ENCODE measurements at regions not wholly inside any gene's neighbourhood (a gene's known extent, or its start where the extent isn't known, plus 50 kb on each side); places are given as distances from the start of the nearest gene placed in this dataset.

DNA sequence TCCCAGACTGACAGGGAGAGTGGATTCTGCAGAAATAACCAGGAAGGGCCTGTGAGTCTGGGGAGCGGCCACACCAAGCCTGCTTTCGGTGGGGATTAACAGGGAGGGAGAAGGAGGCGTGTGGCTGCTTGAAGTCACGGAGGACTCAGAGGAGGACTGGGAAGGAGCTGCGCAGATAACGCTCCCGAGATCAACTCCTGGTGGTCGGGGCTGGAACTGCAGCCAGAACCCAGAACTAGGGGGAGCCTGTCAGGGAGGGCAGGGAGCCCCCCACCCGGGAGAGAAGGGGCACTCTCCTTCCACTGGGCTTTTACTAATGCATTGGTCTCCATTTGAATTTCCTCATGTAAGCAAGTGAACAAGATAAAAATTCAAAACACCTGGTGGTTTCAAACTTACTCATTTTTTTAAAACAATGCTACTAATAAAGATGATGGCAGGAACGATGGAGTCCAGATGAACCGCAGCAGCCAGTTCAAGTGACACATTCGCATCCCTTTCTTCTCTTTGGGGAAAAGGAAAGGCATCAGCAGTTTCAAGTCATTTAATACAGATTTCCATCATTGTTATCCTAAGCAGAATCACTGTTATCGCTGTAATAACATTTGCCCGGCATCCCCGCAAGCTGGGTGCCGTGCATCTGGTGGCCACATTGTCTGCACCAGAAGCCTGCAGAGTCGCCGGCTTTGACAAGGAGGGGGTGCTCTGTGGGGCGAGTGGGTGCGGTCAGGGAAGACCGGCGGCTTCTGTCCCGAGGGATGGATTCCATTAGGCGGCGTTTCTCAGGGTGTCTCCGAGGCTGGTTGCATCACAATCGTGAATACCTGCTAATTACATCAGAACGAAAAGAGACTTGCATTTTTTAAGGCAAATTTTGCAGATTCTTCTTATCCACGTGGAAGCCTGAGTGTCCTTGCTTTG is 183.0 kb downstream of the FOXL1 start:
- DNase-seq (ENCODE audit: low spot score), result no peak
- peak overlapping the region; percentile 64 for H3K4me3 ChIP-seq

DNA sequence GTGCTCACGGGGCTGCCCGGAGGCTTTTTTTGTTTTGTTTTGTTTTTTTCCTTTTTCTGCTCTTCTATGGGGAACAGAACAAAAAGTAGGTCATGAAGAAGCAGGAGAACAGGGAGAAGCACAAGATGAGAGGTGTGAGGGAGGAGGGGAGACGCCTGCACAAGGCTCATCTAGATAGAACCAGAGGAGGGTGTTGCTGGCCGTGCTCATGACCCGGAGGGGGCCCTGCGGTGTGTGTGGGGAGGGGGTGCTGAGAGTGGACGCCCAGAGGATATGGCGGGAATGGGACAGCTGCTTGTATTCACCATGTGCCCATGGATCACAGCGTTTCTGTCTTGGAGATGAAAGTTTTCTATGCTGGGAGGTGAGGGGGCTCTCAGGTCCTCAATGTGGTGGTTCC is 183.7 kb downstream of the FOXL1 start:
- DNase-seq (ENCODE audit: low spot score), result no peak
- Histone ChIP-seq H3K27ac (no peak overlapping the region), H3K4me3 (peak overlapping the region; percentile 64)
- TF ChIP-seq, protein P1, sequence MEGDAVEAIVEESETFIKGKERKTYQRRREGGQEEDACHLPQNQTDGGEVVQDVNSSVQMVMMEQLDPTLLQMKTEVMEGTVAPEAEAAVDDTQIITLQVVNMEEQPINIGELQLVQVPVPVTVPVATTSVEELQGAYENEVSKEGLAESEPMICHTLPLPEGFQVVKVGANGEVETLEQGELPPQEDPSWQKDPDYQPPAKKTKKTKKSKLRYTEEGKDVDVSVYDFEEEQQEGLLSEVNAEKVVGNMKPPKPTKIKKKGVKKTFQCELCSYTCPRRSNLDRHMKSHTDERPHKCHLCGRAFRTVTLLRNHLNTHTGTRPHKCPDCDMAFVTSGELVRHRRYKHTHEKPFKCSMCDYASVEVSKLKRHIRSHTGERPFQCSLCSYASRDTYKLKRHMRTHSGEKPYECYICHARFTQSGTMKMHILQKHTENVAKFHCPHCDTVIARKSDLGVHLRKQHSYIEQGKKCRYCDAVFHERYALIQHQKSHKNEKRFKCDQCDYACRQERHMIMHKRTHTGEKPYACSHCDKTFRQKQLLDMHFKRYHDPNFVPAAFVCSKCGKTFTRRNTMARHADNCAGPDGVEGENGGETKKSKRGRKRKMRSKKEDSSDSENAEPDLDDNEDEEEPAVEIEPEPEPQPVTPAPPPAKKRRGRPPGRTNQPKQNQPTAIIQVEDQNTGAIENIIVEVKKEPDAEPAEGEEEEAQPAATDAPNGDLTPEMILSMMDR (IDR thresholded peaks at IDR 0.05), result no peak

More for the DNA sequence above, 183.0 kb downstream of the FOXL1 start:
- no peak overlapping the region for H3K27ac ChIP-seq
- TF ChIP-seq, protein P1 (IDR thresholded peaks at IDR 0.05), result peak; percentile 81

DNA sequence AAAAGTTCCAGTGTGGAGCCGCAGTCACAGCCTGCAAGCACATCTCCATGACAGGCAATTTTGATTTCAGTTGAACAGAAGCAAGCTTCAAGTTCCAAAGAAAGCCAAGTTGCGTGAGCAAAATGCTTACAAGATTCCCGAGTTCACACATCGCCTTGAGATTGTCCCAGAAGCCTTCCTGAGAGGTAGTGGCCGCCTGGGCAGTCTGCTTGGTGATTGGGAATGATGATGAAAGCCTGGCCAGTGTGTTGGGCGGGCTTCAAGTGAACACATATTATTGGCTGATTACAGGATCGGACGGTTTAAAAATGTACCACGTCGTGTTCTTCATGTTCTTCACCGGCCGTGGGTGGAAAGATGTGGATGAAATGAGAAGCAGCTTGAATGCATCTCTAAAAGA is 185.5 kb downstream of the FOXL1 start:
- Histone ChIP-seq H3K4me3 (no peak overlapping the region), H3K27ac (no peak overlapping the region)
- TF ChIP-seq, protein P1 (IDR thresholded peaks at IDR 0.05), result no peak
- DNase-seq (ENCODE audit: low spot score), result no peak

DNA sequence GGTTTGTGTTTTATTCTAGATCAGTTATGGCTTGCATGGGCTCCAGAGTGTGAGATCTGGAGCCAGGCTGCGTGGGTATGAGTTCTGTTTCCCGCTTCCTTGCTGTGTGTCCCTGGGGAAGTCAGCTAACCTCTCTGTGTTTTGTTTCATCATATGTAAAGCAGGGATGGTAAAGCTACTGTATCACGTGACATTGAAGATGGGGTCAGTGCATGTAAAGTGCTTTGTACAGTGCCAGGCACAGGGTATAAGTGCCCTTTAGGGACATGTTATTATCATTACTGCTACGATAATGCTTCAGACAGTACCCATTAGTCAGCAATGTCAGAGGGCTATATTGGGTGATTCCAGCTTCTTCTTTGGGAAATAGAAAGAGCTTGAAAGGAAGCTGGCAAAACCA is 186.2 kb downstream of the FOXL1 start:
- DNase-seq (ENCODE audit: low spot score), result no peak
- TF ChIP-seq, protein P1 (IDR thresholded peaks at IDR 0.05), result no peak
- Histone ChIP-seq H3K4me3 (no peak overlapping the region), H3K27ac (no peak overlapping the region)

DNA sequence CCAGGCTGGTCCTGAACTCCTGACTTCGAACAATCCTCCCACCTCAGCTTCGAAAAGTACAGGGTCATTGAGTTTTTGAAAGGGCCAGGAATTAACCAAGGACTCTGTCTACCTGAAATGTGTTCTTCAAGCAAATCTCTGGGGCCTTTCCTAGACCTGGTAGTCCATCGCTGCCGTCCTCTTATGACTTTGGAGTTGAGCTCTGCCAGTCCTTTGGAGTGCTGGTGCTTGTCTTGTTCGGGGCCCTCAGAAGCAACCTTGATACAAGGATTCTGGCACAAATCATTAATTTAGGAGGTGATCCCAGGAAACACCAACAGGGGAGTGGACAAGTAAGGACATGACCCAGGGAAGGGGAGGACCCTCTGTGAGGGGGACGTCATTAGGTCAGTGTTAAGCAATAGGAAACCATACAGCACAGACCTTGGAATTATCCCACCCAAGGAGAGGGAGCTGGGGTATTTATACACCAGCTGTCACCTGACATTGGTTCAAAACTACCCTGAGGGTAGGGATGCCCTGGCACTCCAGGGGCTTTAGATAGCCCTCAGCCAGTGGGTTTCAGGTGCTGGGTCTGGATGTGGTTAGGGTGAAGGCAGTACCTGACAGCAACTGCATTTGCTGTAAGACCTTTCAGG is 187.2 kb downstream of the FOXL1 start:
- Histone ChIP-seq H3K27ac (no peak overlapping the region), H3K4me3 (no peak overlapping the region)
- TF ChIP-seq, protein P1 (IDR thresholded peaks at IDR 0.05), result no peak
- DNase-seq (ENCODE audit: low spot score), result no peak

DNA sequence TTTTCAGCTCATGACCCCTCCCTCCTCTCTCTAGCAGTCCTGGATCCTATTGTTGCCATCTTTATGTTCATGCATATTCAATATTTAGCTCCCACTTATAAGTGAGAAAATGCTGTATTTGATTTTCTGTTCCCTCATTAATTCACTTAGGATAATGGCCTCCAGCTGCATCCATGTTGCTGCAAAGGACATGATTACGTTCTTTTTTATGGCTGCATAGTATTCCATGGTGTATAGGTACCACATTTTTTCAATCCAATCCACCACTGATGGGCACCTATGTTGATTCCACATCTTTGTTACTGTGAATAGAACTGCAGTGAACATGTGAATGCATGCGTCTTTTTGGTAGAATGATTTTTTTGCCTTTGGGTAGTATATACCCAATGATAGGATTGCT is 188.4 kb downstream of the FOXL1 start:
- H3K27ac ChIP-seq, result no peak overlapping the region
- TF ChIP-seq, protein P1 (IDR thresholded peaks at IDR 0.05), result no peak
- H3K4me3 ChIP-seq, result no peak overlapping the region
- DNase-seq (ENCODE audit: low spot score), result no peak

All from coronary artery (tissue), 2 donors.